HUES6 (cell line): ENCODE measurements at regions not wholly inside any gene's neighbourhood (a gene's known extent, or its start where the extent isn't known, plus 50 kb on each side); places are given as distances from the start of the nearest gene placed in this dataset.

Experiments
- H3K27ac ChIP-seq: 2 replicates; pipeline ENCODE4 v1.7.0; 2013; ENCODE audit warnings: low read depth, mild to moderate bottlenecking, low read length, inconsistent platforms
- H3K27me3 ChIP-seq: 2 replicates; pipeline ENCODE4 v1.6.1; 2013; ENCODE audit warnings: low read length; ENCODE audit not compliant: control insufficient read depth, insufficient read depth
- H3K36me3 ChIP-seq: 2 replicates; pipeline ENCODE4 v1.6.1; 2013; ENCODE audit warnings: low read length; ENCODE audit not compliant: control insufficient read depth, insufficient read depth
- H3K4me1 ChIP-seq: 2 replicates; pipeline ENCODE4 v1.6.1; 2013; ENCODE audit warnings: low read length; ENCODE audit not compliant: control insufficient read depth, insufficient read depth
- H3K4me3 ChIP-seq: 2 replicates; pipeline ENCODE4 v1.5.1; 2013; ENCODE audit warnings: low read depth, low read length
- H3K9ac ChIP-seq: one replicate; pipeline ENCODE4 v1.6.1; 2013; ENCODE audit warnings: mild to moderate bottlenecking, low read length
- H3K9me3 ChIP-seq: 2 replicates; pipeline ENCODE4 v1.6.1; 2013; ENCODE audit warnings: low read depth, low read length; ENCODE audit not compliant: control insufficient read depth, insufficient read depth

DNA sequence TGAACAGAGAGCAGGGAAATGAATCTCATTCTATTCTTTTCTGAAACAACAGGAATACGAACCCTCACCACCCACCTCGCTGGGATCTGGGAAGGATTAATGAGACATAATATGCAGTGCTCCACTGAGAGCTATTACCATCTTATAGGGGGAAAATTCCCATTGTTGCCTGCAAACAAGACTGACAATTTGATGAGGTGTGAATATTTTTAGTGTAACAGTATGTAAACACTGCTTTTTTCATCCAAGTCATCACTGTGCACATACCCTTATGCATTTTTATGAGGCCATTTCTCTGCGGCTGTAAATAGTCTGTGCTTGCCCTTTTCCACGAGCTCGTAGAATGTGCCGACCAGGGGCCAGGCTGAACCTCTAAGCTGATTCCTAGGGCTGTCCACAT lies 285.6 kb upstream of the CPEB2 start:
- Histone ChIP-seq H3K27ac (no peak overlapping the region), H3K9me3 (no peaks in the 10 kb centered on the region), H3K27me3 (no peaks in the 10 kb centered on the region), H3K4me1 (no peaks in the 10 kb centered on the region), H3K36me3 (no peaks in the 10 kb centered on the region), H3K9ac (no peak overlapping the region), H3K4me3 (no peak overlapping the region)

DNA sequence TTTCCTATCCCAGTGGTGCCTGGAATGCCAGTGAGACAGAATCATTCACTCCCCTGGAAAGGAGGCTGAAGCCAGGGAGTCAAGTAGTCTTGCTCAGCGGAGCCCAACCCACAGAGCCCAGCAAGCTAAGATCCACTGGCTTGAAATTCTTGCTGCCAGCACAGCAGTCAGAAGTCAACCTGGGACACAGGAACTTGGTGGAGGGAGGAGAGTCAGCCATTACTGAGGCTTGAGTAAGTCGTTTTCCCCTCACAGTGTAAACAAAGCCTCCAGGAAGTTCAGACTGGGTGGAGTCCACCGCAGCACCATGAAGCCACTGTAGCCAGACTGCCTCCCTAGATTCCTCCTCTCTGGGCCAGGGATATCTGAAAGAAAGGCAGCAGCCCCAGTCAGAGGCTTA lies 283.2 kb upstream of the CPEB2 start:
- Histone ChIP-seq H3K27ac (no peak overlapping the region), H3K27me3 (no peaks in the 10 kb centered on the region), H3K4me1 (no peaks in the 10 kb centered on the region), H3K9ac (no peak overlapping the region), H3K9me3 (no peaks in the 10 kb centered on the region), H3K36me3 (no peaks in the 10 kb centered on the region), H3K4me3 (no peak overlapping the region)

DNA sequence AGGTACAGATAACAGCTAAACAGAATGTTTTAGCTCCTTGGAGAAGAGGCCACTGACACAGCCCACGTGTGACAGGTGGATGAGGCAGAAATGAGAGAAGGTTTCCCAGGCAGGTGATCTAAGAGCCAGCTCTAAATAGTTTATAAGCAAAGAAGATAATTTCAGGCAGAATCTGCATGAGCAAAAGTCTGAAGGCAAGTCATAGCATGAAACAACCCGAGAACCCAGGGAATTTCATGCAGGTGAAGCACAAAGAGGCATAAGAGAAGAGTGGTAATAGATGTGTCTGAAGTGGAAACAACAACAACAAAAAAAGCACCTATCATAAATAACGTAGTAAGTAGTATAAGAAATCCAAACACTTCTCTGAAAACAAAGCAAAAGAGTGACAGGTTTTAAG lies 275.8 kb upstream of the CPEB2 start:
- no peaks in the 10 kb centered on the region for H3K4me1 ChIP-seq
- H3K27me3 ChIP-seq: no peaks in the 10 kb centered on the region
- no peak overlapping the region for H3K9ac ChIP-seq
- no peak overlapping the region for H3K27ac ChIP-seq
- H3K4me3 ChIP-seq: no peak overlapping the region
- no peaks in the 10 kb centered on the region for H3K36me3 ChIP-seq
- H3K9me3 ChIP-seq: no peaks in the 10 kb centered on the region

DNA sequence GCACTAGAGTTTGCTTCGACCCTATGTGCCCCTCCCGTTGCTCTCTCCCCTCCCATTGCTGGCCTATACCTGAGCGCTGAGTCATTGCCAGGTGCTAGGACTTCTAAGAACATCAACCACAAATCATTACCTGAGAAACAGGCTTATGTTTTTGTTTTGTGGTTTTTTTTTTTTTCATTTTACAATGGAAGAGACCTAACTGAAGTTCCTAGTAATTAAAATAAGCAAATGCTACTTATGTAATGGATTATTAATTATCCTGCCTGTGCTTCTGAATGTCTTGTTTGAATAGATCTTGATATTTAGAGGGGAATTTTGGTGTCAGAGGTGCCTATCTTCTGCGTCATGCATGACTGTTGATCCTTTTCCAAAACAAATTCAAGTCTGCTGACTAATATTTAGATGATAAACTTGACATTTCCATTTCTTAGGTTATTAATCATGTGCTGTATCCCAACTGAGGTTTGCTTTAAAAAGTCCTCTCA lies 275.4 kb upstream of the CPEB2 start:
- no peak overlapping the region for H3K9ac ChIP-seq
- H3K36me3 ChIP-seq: no peaks in the 10 kb centered on the region
- no peaks in the 10 kb centered on the region for H3K27me3 ChIP-seq
- no peak overlapping the region for H3K4me3 ChIP-seq
- H3K9me3 ChIP-seq: no peaks in the 10 kb centered on the region
- no peak overlapping the region for H3K27ac ChIP-seq
- H3K4me1 ChIP-seq: no peaks in the 10 kb centered on the region

DNA sequence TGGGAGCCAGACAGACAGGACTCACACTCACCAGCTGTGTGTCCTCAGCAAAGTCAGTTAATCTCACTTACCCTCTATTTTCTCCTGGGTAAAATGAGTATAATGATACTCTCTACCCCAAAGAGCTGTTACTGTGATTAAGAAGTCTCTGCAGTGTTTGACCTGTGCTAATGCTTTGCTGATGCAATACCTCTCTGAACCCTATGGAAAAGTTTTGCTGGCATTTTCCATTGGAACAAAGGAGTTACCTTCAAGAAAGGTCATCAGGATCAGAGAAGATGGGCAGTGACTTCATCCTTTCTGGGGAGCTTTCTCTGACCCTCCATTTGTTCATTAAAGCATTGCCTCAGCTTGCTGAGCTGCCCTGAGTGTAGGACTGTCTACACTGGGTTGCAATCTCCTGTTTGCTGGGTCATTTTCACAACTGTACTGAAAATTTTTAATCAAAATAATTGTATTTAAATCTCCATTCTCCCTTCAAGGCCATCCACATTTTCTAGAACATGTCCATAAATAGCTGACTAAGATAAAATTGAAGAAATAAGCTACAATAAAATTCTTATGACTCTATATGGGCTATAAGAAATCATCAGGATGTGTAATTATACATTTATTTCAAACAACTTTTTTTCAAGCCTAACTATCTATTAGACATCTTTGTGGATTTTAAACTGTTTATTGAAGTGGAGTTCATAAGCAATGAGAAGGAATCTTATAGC lies 272.8 kb upstream of the CPEB2 start:
- H3K4me3 ChIP-seq: no peak overlapping the region
- no peaks in the 10 kb centered on the region for H3K4me1 ChIP-seq
- no peaks in the 10 kb centered on the region for H3K36me3 ChIP-seq
- no peak overlapping the region for H3K27ac ChIP-seq
- no peaks in the 10 kb centered on the region for H3K27me3 ChIP-seq
- peaks cover 3% of the 10 kb centered on the region; the same call in 1 of the 2 replicates for H3K9me3 ChIP-seq
- H3K9ac ChIP-seq: no peak overlapping the region

DNA sequence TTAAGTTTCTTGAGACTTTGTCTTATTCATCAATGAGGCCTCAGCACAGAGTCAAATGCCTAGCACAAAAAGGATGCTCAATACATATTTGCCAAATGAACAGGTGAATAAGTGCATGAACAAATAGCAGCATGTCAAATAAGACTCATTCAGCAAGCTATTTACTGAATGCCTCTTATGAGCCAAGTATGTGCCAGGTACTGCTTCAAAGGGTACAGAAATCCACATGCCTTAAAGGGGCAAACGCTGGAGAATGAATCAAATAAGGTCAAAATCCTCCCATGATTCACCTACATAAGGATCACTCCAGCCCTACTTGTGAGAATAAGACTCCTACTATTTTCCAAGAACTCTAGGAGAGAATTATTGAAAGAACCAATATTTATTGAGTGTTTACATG lies 260.2 kb upstream of the CPEB2 start:
- H3K27ac ChIP-seq: no peak overlapping the region
- H3K4me1 ChIP-seq: peaks cover 17% of the 10 kb centered on the region
- no peaks in the 10 kb centered on the region for H3K36me3 ChIP-seq
- no peaks in the 10 kb centered on the region for H3K9me3 ChIP-seq
- H3K4me3 ChIP-seq: no peak overlapping the region
- H3K9ac ChIP-seq: no peak overlapping the region
- no peaks in the 10 kb centered on the region for H3K27me3 ChIP-seq

DNA sequence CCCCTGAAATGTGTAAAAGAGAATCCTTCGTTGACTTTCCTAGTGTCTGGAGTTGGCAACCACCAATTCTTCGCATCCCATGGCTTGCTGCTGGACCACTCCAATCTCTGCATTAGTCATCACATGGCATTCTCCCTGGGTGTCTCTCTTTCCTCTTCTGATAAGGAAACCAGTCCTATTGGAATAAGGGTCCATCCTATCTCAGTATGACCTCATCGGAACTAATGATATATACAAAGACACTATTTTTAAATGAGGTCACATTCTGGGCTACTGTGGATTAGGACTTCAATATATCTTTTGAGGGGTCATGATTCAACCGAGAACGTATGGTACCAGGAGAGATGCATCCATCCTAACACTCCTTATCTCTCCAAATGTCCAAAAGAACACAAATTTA lies 259.1 kb upstream of the CPEB2 start:
- Histone ChIP-seq H3K36me3 (no peaks in the 10 kb centered on the region), H3K27me3 (no peaks in the 10 kb centered on the region), H3K9me3 (no peaks in the 10 kb centered on the region), H3K9ac (no peak overlapping the region), H3K4me1 (peaks cover 17% of the 10 kb centered on the region), H3K27ac (no peak overlapping the region), H3K4me3 (no peak overlapping the region)

DNA sequence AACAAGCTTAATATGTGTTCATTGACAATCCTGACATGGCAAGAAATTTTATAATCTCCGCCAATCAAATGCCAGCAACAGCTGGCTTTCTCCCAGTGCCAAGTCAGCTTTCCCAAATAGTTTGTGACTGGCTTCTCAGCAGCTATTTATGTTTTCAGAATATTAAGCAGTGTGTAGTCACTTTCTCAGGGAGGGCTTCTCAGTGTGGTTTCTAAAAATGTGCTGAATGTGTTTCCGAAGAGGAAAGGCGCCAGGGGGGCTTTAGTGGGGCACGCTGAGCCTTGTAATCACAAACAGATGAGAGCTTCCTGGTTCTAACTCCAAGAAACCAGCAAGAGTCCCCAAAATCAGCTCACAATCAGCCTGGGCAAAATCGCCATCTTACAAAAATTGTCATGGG lies 258.7 kb upstream of the CPEB2 start:
- Histone ChIP-seq H3K36me3 (no peaks in the 10 kb centered on the region), H3K4me1 (peaks cover 19% of the 10 kb centered on the region), H3K9me3 (no peaks in the 10 kb centered on the region), H3K9ac (no peak overlapping the region), H3K4me3 (no peak overlapping the region), H3K27me3 (no peaks in the 10 kb centered on the region), H3K27ac (no peak overlapping the region)

DNA sequence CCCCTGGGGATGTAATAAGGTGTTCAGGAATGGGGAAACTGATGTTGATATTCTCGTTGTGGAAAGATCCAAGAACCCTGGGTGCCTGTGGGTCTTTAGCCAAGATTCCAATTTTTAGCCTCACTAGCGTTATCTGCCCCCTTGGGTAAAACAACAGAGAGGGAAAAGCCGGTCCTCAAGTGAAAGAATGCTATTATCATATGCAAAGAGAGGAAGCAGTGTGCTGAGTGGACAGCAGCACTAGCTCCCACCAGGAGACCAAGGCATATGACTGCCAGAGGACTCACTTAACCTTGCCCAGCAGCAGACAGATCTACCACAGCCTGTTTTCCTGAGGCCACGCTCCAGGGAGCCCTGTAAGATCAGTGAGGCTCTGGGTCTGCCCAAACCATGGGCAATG lies 257.9 kb upstream of the CPEB2 start:
- no peaks in the 10 kb centered on the region for H3K36me3 ChIP-seq
- no peak overlapping the region for H3K9ac ChIP-seq
- no peak overlapping the region for H3K27ac ChIP-seq
- H3K4me3 ChIP-seq: no peak overlapping the region
- H3K4me1 ChIP-seq: peaks cover 22% of the 10 kb centered on the region
- H3K9me3 ChIP-seq: no peaks in the 10 kb centered on the region
- no peaks in the 10 kb centered on the region for H3K27me3 ChIP-seq

DNA sequence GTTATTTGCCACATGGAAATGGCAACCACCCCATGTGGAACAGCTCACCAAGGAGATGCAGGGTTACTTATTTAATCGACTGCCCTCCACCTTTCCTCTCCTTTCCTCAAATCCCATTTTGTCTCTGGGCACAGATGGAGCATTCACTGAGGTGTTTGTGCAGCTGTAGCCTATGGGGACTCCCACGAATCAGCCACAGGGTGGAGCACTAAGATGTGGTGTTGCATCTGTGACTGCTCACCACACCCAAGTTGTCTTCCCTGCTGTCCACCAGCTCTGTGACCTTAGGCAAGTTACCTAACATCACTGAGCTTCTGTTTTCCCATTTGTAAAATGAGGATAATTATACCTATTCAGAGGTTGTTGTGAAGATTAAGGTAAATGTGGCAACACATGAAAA lies 252.4 kb upstream of the CPEB2 start:
- Histone ChIP-seq H3K36me3 (no peaks in the 10 kb centered on the region), H3K4me3 (no peak overlapping the region), H3K4me1 (peaks cover 12% of the 10 kb centered on the region), H3K9me3 (peaks cover 30% of the 10 kb centered on the region), H3K9ac (no peak overlapping the region), H3K27ac (no peak overlapping the region), H3K27me3 (no peaks in the 10 kb centered on the region)

DNA sequence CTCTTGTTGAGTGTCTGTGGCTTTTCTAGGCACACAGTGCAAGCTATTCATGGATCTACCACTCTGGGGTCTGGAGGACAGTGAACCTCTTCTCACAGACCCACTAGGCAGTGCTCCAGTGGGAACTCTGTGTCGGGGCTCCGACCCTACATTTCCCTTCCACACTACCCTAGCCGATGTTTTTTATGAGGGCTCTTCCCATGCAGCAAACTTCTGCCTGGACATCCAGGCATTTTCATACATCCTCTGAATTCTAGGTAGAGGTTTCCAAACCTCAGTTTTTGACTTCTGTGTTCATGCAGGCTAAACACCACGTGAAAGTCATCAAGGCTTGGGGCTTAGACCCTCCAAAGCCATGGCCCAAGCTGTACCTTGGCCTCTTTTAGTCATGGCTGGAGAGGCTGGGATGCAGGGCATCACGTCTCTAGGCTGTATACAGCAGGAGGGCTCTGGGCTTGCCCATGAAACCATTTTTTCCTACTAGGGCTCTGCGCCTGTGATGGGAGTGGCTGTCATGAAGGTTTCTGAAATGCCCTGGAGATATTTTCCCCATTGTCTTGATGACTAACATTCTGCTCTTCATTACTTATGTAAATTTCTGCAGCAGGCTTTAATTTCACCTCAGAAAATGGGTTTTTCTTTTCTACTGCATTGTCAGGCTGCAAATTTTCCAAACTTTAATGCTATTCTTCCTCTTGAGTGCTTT lies 249.8 kb upstream of the CPEB2 start:
- peaks cover 30% of the 10 kb centered on the region for H3K9me3 ChIP-seq
- H3K4me3 ChIP-seq: no peak overlapping the region
- H3K9ac ChIP-seq: no peak overlapping the region
- H3K27me3 ChIP-seq: no peaks in the 10 kb centered on the region
- H3K36me3 ChIP-seq: no peaks in the 10 kb centered on the region
- H3K4me1 ChIP-seq: 0 out of 2 replicates have a peak, but pooled peaks cover 5% of the 10 kb centered on the region
- no peak overlapping the region for H3K27ac ChIP-seq
